HEK293T (cell line): ENCODE measurements at regions not wholly inside any gene's neighbourhood (a gene's known extent, or its start where the extent isn't known, plus 50 kb on each side); places are given as distances from the start of the nearest gene placed in this dataset.
A peak's percentile ranks its signal among the peaks of the same experiment; 100 is the strongest.

Experiments used
- CTCF ChIA-PET: fragments of 350-600 bp; formaldehyde crosslinking; extraction: SDS; loops from one replicate; lab custom pipeline; 2021; ENCODE audit warnings: antibody characterized with exemption, inconsistent platforms; lab: Yijun Ruan, JAX
- POLR2A ChIA-PET: fragments of 350-600 bp; formaldehyde crosslinking; extraction: SDS; loops from one replicate; lab custom pipeline; 2020; ENCODE audit warnings: antibody characterized with exemption, inconsistent platforms; lab: Yijun Ruan, JAX
- DNase-seq: peaks from one replicate; pipeline ENCODE4 v3.0.0; 2012; ENCODE audit warnings: mixed read lengths; ENCODE audit errors: extremely low spot score
- ARNT ChIP-seq: fragments of 450-650 bp; IDR thresholded peaks from 2 replicates; pipeline ENCODE4 v1.6.1; 2017; ENCODE audit warnings: mild to moderate bottlenecking
- BHLHE40 ChIP-seq: fragments of 450-650 bp; IDR thresholded peaks from 2 replicates; pipeline ENCODE4 v1.6.1; 2016; ENCODE audit warnings: mild to moderate bottlenecking, moderate library complexity, borderline replicate concordance
- CTBP1 ChIP-seq: fragments of 450-650 bp; IDR thresholded peaks from 2 replicates; pipeline ENCODE4 v1.6.1; 2016; ENCODE audit warnings: borderline replicate concordance
- ELF4 ChIP-seq: fragments of 450-650 bp; IDR thresholded peaks from 2 replicates; pipeline ENCODE4 v1.6.1; 2017; ENCODE audit warnings: antibody characterized with exemption
- FOXA1 ChIP-seq: fragments of 450-650 bp; IDR thresholded peaks from 2 replicates; pipeline ENCODE4 v1.6.1; 2016; ENCODE audit warnings: mild to moderate bottlenecking
- FOXK2 ChIP-seq: fragments of 450-650 bp; IDR thresholded peaks from 2 replicates; pipeline ENCODE4 v1.6.1; 2016; ENCODE audit warnings: mild to moderate bottlenecking
- FOXM1 ChIP-seq: fragments of 450-650 bp; IDR thresholded peaks from 2 replicates; pipeline ENCODE4 v1.6.1; 2017; ENCODE audit warnings: mild to moderate bottlenecking, borderline replicate concordance
- HDGF ChIP-seq: fragments of 450-650 bp; IDR thresholded peaks from 2 replicates; pipeline ENCODE4 v1.6.1; 2017; ENCODE audit warnings: antibody characterized with exemption, borderline replicate concordance
- L3MBTL2 ChIP-seq: fragments of 450-650 bp; conservative IDR thresholded peaks from 2 replicates; pipeline ENCODE4 v1.6.1; 2016; ENCODE audit warnings: mild to moderate bottlenecking
- LEF1 ChIP-seq: fragments of 450-650 bp; IDR thresholded peaks from 2 replicates; pipeline ENCODE4 v1.6.1; 2017; ENCODE audit warnings: mild to moderate bottlenecking, borderline replicate concordance
- NFRKB ChIP-seq: fragments of 450-650 bp; IDR thresholded peaks from 2 replicates; pipeline ENCODE4 v1.6.1; 2016; ENCODE audit warnings: mild to moderate bottlenecking, moderate library complexity
- PKNOX1 ChIP-seq: fragments of 450-650 bp; IDR thresholded peaks from 2 replicates; pipeline ENCODE4 v1.6.1; 2016
- SP1 ChIP-seq: fragments of 450-650 bp; IDR thresholded peaks from 2 replicates; pipeline ENCODE4 v1.6.1; 2017
- SUZ12 ChIP-seq: fragments of 450-650 bp; IDR thresholded peaks from 2 replicates; pipeline ENCODE4 v1.6.1; 2016; ENCODE audit warnings: mild to moderate bottlenecking
- TARDBP ChIP-seq: fragments of 450-650 bp; IDR thresholded peaks from 2 replicates; pipeline ENCODE4 v1.6.1; 2016
- ZNF384 ChIP-seq: fragments of 450-650 bp; IDR thresholded peaks from 2 replicates; pipeline ENCODE4 v1.6.1; 2016

- ChIA-PET POLR2A (no interaction called here), CTCF (no interaction called here)
- TF ChIP-seq ELF4 (no peak), PKNOX1 (no peak), SUZ12 (no peak), ZNF384 (no peak), FOXK2 (no peak)
- no peak for DNase-seq
Observed at GRCh38 chr9:84140535-84141101, 160.0 kb downstream of the RMI1 start.

- ChIA-PET CTCF (no interaction called here), POLR2A (no interaction called here)
- no peak for TF ChIP-seq HDGF
- no peak for TF ChIP-seq L3MBTL2
- TF ChIP-seq NFRKB: no peak
- no peak for TF ChIP-seq FOXK2
- TF ChIP-seq PKNOX1: no peak
- no peak for TF ChIP-seq TARDBP
- no peak for TF ChIP-seq SP1
- TF ChIP-seq ARNT: no peak
- no peak for TF ChIP-seq ELF4
- TF ChIP-seq SUZ12: no peak
- TF ChIP-seq FOXA1: no peak
- TF ChIP-seq CTBP1: no peak
- no peak for TF ChIP-seq BHLHE40
- TF ChIP-seq ZNF384: no peak
- TF ChIP-seq FOXM1: no peak
- TF ChIP-seq LEF1: no peak
- peak; percentile 16 for DNase-seq
Observed at GRCh38 chr9:84141741-84142370, 161.3 kb downstream of the RMI1 start.

- CTCF ChIA-PET: no interaction called here
- POLR2A ChIA-PET: no interaction called here
- TF ChIP-seq SUZ12: no peak
- TF ChIP-seq ARNT: no peak
- no peak for TF ChIP-seq FOXA1
- TF ChIP-seq CTBP1: no peak
- TF ChIP-seq NFRKB: no peak
- TF ChIP-seq PKNOX1: no peak
- TF ChIP-seq FOXM1: no peak
- no peak for TF ChIP-seq L3MBTL2
- TF ChIP-seq ZNF384: no peak
- no peak for TF ChIP-seq FOXK2
- TF ChIP-seq HDGF: no peak
- no peak for TF ChIP-seq BHLHE40
- TF ChIP-seq TARDBP: no peak
- no peak for TF ChIP-seq ELF4
- no peak for TF ChIP-seq LEF1
- no peak for TF ChIP-seq SP1
- no peak for DNase-seq
Observed at GRCh38 chr9:84145031-84145430, 164.4 kb downstream of the RMI1 start.

- DNase-seq: no peak
- CTCF ChIA-PET: no interaction called here
- POLR2A ChIA-PET: no interaction called here
- TF ChIP-seq ARNT (no peak), PKNOX1 (no peak), HDGF (no peak), FOXM1 (no peak), FOXK2 (no peak), BHLHE40 (no peak), TARDBP (no peak)
Observed at GRCh38 chr9:84145780-84146179, 165.2 kb downstream of the RMI1 start.

- DNase-seq: no peak
- ChIA-PET POLR2A (interaction anchor here (1.0 kb wide), 1 partner anchor 167 kb away, joined by 3 read pairs; the partner anchor contains the start of genes HNRNPK and RMI1), CTCF (no interaction called here)
- TF ChIP-seq LEF1 (no peak), SUZ12 (no peak), L3MBTL2 (no peak), BHLHE40 (no peak), PKNOX1 (no peak), FOXM1 (no peak), FOXA1 (no peak), TARDBP (no peak), ARNT (no peak), CTBP1 (no peak), HDGF (no peak), ZNF384 (no peak), FOXK2 (no peak), SP1 (no peak), ELF4 (no peak)
Observed at GRCh38 chr9:84146893-84147710, 166.5 kb downstream of the RMI1 start.
